ENCODE measurements at regions not wholly inside any gene's neighbourhood (a gene's known extent, or its start where the extent isn't known, plus 50 kb on each side); places are given as distances from the start of the nearest gene placed in this dataset.

GRCh38 chr1:68331117-68331865, 99.0 kb upstream of the WLS start:
- DNase-seq, result no peak

GRCh38 chr1:68330391-68330790, 98.1 kb upstream of the WLS start:
- DNase-seq, result no peak

- DNase-seq, result no peak
These were observed 96.9 kb upstream of the WLS start for GRCh38 chr1:68329096-68329835.

- DNase-seq, result no peak
These were observed 96.2 kb upstream of the WLS start for GRCh38 chr1:68328490-68328889.

GRCh38 chr1:68327414-68327813, 95.1 kb upstream of the WLS start:
- no peak for DNase-seq

- no peak for DNase-seq
These were observed 94.2 kb upstream of the WLS start for GRCh38 chr1:68326481-68326880.

- DNase-seq, result no peak
These were observed 92.0 kb upstream of the WLS start for GRCh38 chr1:68324316-68324715.

- DNase-seq, result no peak
These were observed 90.7 kb upstream of the WLS start for GRCh38 chr1:68322837-68323687.

GRCh38 chr1:68322096-68322495, 89.8 kb upstream of the WLS start:
- DNase-seq, result no peak

GRCh38 chr1:68321084-68321685, 88.9 kb upstream of the WLS start:
- DNase-seq, result no peak

GRCh38 chr1:68320349-68320748, 88.0 kb upstream of the WLS start:
- DNase-seq, result no peak

GRCh38 chr1:68319907-68320306, 87.6 kb upstream of the WLS start:
- no peak for DNase-seq

- no peak for DNase-seq
These were observed 85.2 kb upstream of the WLS start for GRCh38 chr1:68317543-68317942.

GRCh38 chr1:68314151-68314780, 81.9 kb upstream of the WLS start:
- no peak for DNase-seq

- DNase-seq, result no peak
These were observed 81.4 kb upstream of the WLS start for GRCh38 chr1:68313735-68314134.

GRCh38 chr1:68308034-68308433, 75.7 kb upstream of the WLS start:
- DNase-seq, result no peak

- DNase-seq, result no peak
These were observed 75.1 kb upstream of the WLS start for GRCh38 chr1:68307378-68307787.

- no peak for DNase-seq
These were observed 69.2 kb upstream of the WLS start for GRCh38 chr1:68301471-68302001.

GRCh38 chr1:68294367-68295066, 62.2 kb upstream of the WLS start:
- DNase-seq, result no peak

- no peak for DNase-seq
These were observed 61.5 kb upstream of the WLS start for GRCh38 chr1:68293609-68294366.

GRCh38 chr1:68293122-68293521, 60.8 kb upstream of the WLS start:
- no peak for DNase-seq
